ENCODE measurements at regions not wholly inside any gene's neighbourhood (a gene's known extent, or its start where the extent isn't known, plus 50 kb on each side); places are given as distances from the start of the nearest gene placed in this dataset.
"Not testable (repeated sequence)": the region's sequence is repeated elsewhere in the genome, so short reads cannot be mapped to it uniquely, and the experiment has no call there.

GRCh38 chr12:13343375-13343774, 146.8 kb downstream of the EMP1 start:
- no peak for DNase-seq (ENCODE audit: low spot score in 2 of 2)
- ATAC-seq = no peak
- Mint-ChIP-seq H3K4me1 (no peaks in the 10 kb centered on the region), H3K4me3 (no peak overlapping the region), H3K36me3 (no peaks in the 10 kb centered on the region), H3K9me3 (peaks cover 2% of the 10 kb centered on the region), H3K27ac (no peak overlapping the region)

- Mint-ChIP-seq H3K4me3 (no peak overlapping the region), H3K9me3 (peaks cover 2% of the 10 kb centered on the region), H3K4me1 (no peaks in the 10 kb centered on the region), H3K27ac (no peak overlapping the region), H3K36me3 (no peaks in the 10 kb centered on the region)
- ATAC-seq (peak; percentile 78), DNase-seq (ENCODE audit: low spot score in 2 of 2) (no peak)
Observed at GRCh38 chr12:13342971-13343370, 146.4 kb downstream of the EMP1 start.

- Mint-ChIP-seq H3K27ac (no peak overlapping the region), H3K4me1 (no peaks in the 10 kb centered on the region), H3K9me3 (peaks cover 2% of the 10 kb centered on the region), H3K36me3 (no peaks in the 10 kb centered on the region), H3K4me3 (no peak overlapping the region)
- ATAC-seq (no peak), DNase-seq (ENCODE audit: low spot score in 2 of 2) (no peak)
Observed at GRCh38 chr12:13340149-13340548, 143.6 kb downstream of the EMP1 start.

GRCh38 chr12:13339538-13339937, 143.0 kb downstream of the EMP1 start:
- no peak overlapping the region for H3K4me3 Mint-ChIP-seq
- DNase-seq (ENCODE audit: low spot score in 2 of 2) = no peak
- no peak overlapping the region for H3K27ac Mint-ChIP-seq
- H3K4me1 Mint-ChIP-seq = no peaks in the 10 kb centered on the region
- peaks cover 2% of the 10 kb centered on the region for H3K9me3 Mint-ChIP-seq
- no peaks in the 10 kb centered on the region for H3K36me3 Mint-ChIP-seq
- no peak for ATAC-seq

- DNase-seq (ENCODE audit: low spot score in 2 of 2) = no peak
- Mint-ChIP-seq H3K27ac (no peak overlapping the region), H3K4me3 (no peak overlapping the region), H3K4me1 (no peaks in the 10 kb centered on the region), H3K9me3 (peaks cover 2% of the 10 kb centered on the region), H3K36me3 (no peaks in the 10 kb centered on the region)
- no peak for ATAC-seq
Observed at GRCh38 chr12:13339091-13339490, 142.6 kb downstream of the EMP1 start.

- no peaks in the 10 kb centered on the region for H3K36me3 Mint-ChIP-seq
- no peaks in the 10 kb centered on the region for H3K4me1 Mint-ChIP-seq
- peaks cover 2% of the 10 kb centered on the region for H3K9me3 Mint-ChIP-seq
- ATAC-seq = no peak
- no peak overlapping the region for H3K27ac Mint-ChIP-seq
- H3K4me3 Mint-ChIP-seq = no peak overlapping the region
- no peak for DNase-seq (ENCODE audit: low spot score in 2 of 2)
Observed at GRCh38 chr12:13337791-13338190, 141.3 kb downstream of the EMP1 start.

- no peak for DNase-seq (ENCODE audit: low spot score in 2 of 2)
- H3K27ac Mint-ChIP-seq = no peak overlapping the region
- no peak for ATAC-seq
- H3K36me3 Mint-ChIP-seq = no peaks in the 10 kb centered on the region
- H3K9me3 Mint-ChIP-seq = no peaks in the 10 kb centered on the region
- no peaks in the 10 kb centered on the region for H3K4me1 Mint-ChIP-seq
- no peak overlapping the region for H3K4me3 Mint-ChIP-seq
Observed at GRCh38 chr12:13336216-13336615, 139.7 kb downstream of the EMP1 start.

GRCh38 chr12:13328535-13328934, 132.0 kb downstream of the EMP1 start:
- Mint-ChIP-seq H3K4me1 (no peaks in the 10 kb centered on the region), H3K4me3 (no peak overlapping the region), H3K9me3 (no peaks in the 10 kb centered on the region), H3K27ac (no peak overlapping the region), H3K36me3 (no peaks in the 10 kb centered on the region)
- DNase-seq (ENCODE audit: low spot score in 2 of 2) = no peak
- ATAC-seq = no peak

GRCh38 chr12:13326076-13326475, 129.6 kb downstream of the EMP1 start:
- ATAC-seq (no peak), DNase-seq (ENCODE audit: low spot score in 2 of 2) (no peak)
- Mint-ChIP-seq H3K4me1 (no peaks in the 10 kb centered on the region), H3K9me3 (no peaks in the 10 kb centered on the region), H3K27ac (no peak overlapping the region), H3K36me3 (no peaks in the 10 kb centered on the region), H3K4me3 (no peak overlapping the region)

GRCh38 chr12:13325037-13325436, 128.5 kb downstream of the EMP1 start:
- H3K36me3 Mint-ChIP-seq; H3K4me3 Mint-ChIP-seq; H3K4me1 Mint-ChIP-seq; ATAC-seq; H3K9me3 Mint-ChIP-seq; H3K27ac Mint-ChIP-seq; DNase-seq (ENCODE audit: low spot score in 2 of 2): not testable (repeated sequence)

GRCh38 chr12:13318231-13319015, 121.9 kb downstream of the EMP1 start:
- H3K4me1 Mint-ChIP-seq = no peaks in the 10 kb centered on the region
- H3K27ac Mint-ChIP-seq = no peak overlapping the region
- no peak overlapping the region for H3K4me3 Mint-ChIP-seq
- DNase-seq (ENCODE audit: low spot score in 2 of 2) (no peak), ATAC-seq (no peak)
- no peaks in the 10 kb centered on the region for H3K9me3 Mint-ChIP-seq
- H3K36me3 Mint-ChIP-seq = no peaks in the 10 kb centered on the region

GRCh38 chr12:13316587-13317246, 120.2 kb downstream of the EMP1 start:
- Mint-ChIP-seq H3K4me1 (no peaks in the 10 kb centered on the region), H3K4me3 (no peak overlapping the region), H3K36me3 (no peaks in the 10 kb centered on the region), H3K9me3 (no peaks in the 10 kb centered on the region), H3K27ac (no peak overlapping the region)
- no peak for ATAC-seq
- DNase-seq (ENCODE audit: low spot score in 2 of 2) = no peak

- Mint-ChIP-seq H3K4me3 (no peak overlapping the region), H3K9me3 (no peaks in the 10 kb centered on the region), H3K4me1 (no peaks in the 10 kb centered on the region), H3K27ac (no peak overlapping the region), H3K36me3 (no peaks in the 10 kb centered on the region)
- ATAC-seq = no peak
- DNase-seq (ENCODE audit: low spot score in 2 of 2) = no peak
Observed at GRCh38 chr12:13313886-13314285, 117.4 kb downstream of the EMP1 start.

GRCh38 chr12:13311551-13311950, 115.0 kb downstream of the EMP1 start:
- Mint-ChIP-seq H3K4me3 (no peak overlapping the region), H3K4me1 (no peaks in the 10 kb centered on the region), H3K36me3 (no peaks in the 10 kb centered on the region), H3K9me3 (no peaks in the 10 kb centered on the region), H3K27ac (no peak overlapping the region)
- DNase-seq (ENCODE audit: low spot score in 2 of 2) = no peak
- no peak for ATAC-seq

GRCh38 chr12:13307143-13307816, 110.8 kb downstream of the EMP1 start:
- Mint-ChIP-seq H3K9me3 (no peaks in the 10 kb centered on the region), H3K4me1 (no peaks in the 10 kb centered on the region), H3K27ac (no peak overlapping the region), H3K4me3 (no peak overlapping the region), H3K36me3 (no peaks in the 10 kb centered on the region)
- ATAC-seq = no peak
- DNase-seq (ENCODE audit: low spot score in 2 of 2) = no peak

- no peak for ATAC-seq
- Mint-ChIP-seq H3K4me3 (no peak overlapping the region), H3K27ac (no peak overlapping the region), H3K4me1 (no peaks in the 10 kb centered on the region), H3K36me3 (no peaks in the 10 kb centered on the region), H3K9me3 (no peaks in the 10 kb centered on the region)
- DNase-seq (ENCODE audit: low spot score in 2 of 2) = no peak
Observed at GRCh38 chr12:13304924-13305323, 108.4 kb downstream of the EMP1 start.
